Parathyroid adenoma (tissue), 2 donors: ENCODE measurements at regions not wholly inside any gene's neighbourhood (a gene's known extent, or its start where the extent isn't known, plus 50 kb on each side); places are given as distances from the start of the nearest gene placed in this dataset.

Experiments used
- H2AFZ ChIP-seq: fragments of 300-600 bp; sonication (generic); one replicate; pipeline ENCODE4 v1.7.0; 2017; ENCODE audit warnings: antibody characterized with exemption, mild to moderate bottlenecking
- H3K27ac ChIP-seq: fragments of 300-600 bp; sonication (generic); one replicate; pipeline ENCODE4 v1.7.0; 2017
- H3K27me3 ChIP-seq: fragments of 300-600 bp; sonication (generic); one replicate; pipeline ENCODE4 v1.7.0; 2017; ENCODE audit warnings: low read length; ENCODE audit not compliant: control insufficient read depth, insufficient read depth
- H3K36me3 ChIP-seq: fragments of 300-600 bp; sonication (generic); one replicate; pipeline ENCODE4 v1.7.0; 2017; ENCODE audit warnings: low read length; ENCODE audit not compliant: control insufficient read depth, insufficient read depth
- H3K4me1 ChIP-seq: fragments of 300-600 bp; sonication (generic); one replicate; pipeline ENCODE4 v1.7.0; 2017; ENCODE audit warnings: control low read depth
- H3K4me2 ChIP-seq: fragments of 300-600 bp; sonication (generic); one replicate; pipeline ENCODE4 v1.7.0; 2017; ENCODE audit warnings: low read length
- H3K4me3 ChIP-seq: fragments of 300-600 bp; sonication (generic); one replicate; pipeline ENCODE4 v1.7.0; 2017; ENCODE audit warnings: low read depth, low read length
- H3K79me2 ChIP-seq: fragments of 300-600 bp; sonication (generic); one replicate; pipeline ENCODE4 v1.7.0; 2017; ENCODE audit warnings: control low read depth
- H3K9ac ChIP-seq: fragments of 300-600 bp; sonication (generic); one replicate; pipeline ENCODE4 v1.7.0; 2017; ENCODE audit warnings: mild to moderate bottlenecking
- H3K9me3 ChIP-seq: fragments of 300-600 bp; sonication (generic); one replicate; pipeline ENCODE4 v1.7.0; 2017; ENCODE audit warnings: low read length; ENCODE audit not compliant: control insufficient read depth
- TF ChIP-seq, protein P1 (sequence below): fragments of 300-600 bp; sonication (generic); IDR thresholded peaks from one replicate; pipeline ENCODE4 v1.7.0; 2017; ENCODE audit warnings: antibody characterized with exemption, mild to moderate bottlenecking
- donor health status: primary hyperparathyroidism.

DNA sequence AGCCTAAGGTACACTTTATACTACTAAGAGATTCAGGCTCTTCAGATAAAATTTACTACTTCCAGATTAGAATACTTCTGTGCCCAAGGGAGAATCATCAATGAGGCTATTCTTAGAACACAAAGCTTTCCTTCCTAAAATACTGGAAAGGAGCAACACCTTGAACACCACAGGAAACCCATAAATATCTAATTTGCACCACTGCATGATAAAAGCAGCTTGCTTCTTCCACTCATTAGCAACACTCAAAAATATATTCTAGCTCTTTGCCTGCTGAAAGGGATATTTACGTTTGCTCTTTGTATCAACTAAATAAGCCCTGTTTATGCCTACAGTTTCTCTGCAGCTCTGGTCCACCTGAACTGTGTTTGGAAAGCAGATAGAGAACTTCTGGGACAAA is 284.3 kb downstream of the RWDD3 start:
- Histone ChIP-seq H2AFZ (no peak overlapping the region), H3K27me3 (no peaks in the 10 kb centered on the region), H3K79me2 (no peaks in the 10 kb centered on the region), H3K9ac (no peak overlapping the region), H3K27ac (no peak overlapping the region), H3K36me3 (no peaks in the 10 kb centered on the region), H3K4me3 (no peak overlapping the region), H3K4me1 (no peaks in the 10 kb centered on the region), H3K9me3 (no peaks in the 10 kb centered on the region), H3K4me2 (no peak overlapping the region)
- TF ChIP-seq, protein P1, sequence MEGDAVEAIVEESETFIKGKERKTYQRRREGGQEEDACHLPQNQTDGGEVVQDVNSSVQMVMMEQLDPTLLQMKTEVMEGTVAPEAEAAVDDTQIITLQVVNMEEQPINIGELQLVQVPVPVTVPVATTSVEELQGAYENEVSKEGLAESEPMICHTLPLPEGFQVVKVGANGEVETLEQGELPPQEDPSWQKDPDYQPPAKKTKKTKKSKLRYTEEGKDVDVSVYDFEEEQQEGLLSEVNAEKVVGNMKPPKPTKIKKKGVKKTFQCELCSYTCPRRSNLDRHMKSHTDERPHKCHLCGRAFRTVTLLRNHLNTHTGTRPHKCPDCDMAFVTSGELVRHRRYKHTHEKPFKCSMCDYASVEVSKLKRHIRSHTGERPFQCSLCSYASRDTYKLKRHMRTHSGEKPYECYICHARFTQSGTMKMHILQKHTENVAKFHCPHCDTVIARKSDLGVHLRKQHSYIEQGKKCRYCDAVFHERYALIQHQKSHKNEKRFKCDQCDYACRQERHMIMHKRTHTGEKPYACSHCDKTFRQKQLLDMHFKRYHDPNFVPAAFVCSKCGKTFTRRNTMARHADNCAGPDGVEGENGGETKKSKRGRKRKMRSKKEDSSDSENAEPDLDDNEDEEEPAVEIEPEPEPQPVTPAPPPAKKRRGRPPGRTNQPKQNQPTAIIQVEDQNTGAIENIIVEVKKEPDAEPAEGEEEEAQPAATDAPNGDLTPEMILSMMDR: no peak

DNA sequence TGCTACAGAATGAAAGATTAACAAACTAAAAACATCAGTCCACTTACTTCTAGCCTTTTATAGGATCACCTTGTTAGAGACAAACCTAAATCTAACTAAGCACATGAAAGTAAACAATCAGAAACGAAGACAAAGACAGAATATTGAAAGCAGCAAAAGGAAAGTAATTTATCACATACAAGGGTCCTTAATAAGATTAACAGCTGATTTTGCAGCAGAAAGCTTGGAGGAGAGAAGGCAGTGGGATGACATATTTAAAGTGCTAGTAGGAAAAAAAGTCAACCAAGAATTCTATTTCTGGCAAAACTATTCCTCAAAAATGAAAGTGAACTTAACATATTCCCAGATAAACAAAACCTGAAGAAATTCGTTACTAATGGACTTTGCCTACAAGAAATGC is 286.4 kb downstream of the RWDD3 start:
- no peaks in the 10 kb centered on the region for H3K9me3 ChIP-seq
- TF ChIP-seq, protein P1: no peak
- no peaks in the 10 kb centered on the region for H3K27me3 ChIP-seq
- no peaks in the 10 kb centered on the region for H3K36me3 ChIP-seq
- no peak overlapping the region for H3K4me3 ChIP-seq
- no peaks in the 10 kb centered on the region for H3K79me2 ChIP-seq
- H3K9ac ChIP-seq: no peak overlapping the region
- no peaks in the 10 kb centered on the region for H3K4me1 ChIP-seq
- no peak overlapping the region for H2AFZ ChIP-seq
- no peak overlapping the region for H3K27ac ChIP-seq
- no peak overlapping the region for H3K4me2 ChIP-seq

GRCh38 chr1:95532335-95532734 is 298.3 kb downstream of the RWDD3 start:
- Histone ChIP-seq H3K27ac (no peak overlapping the region), H3K27me3 (no peaks in the 10 kb centered on the region), H3K4me1 (no peaks in the 10 kb centered on the region), H3K4me3 (no peak overlapping the region), H3K9me3 (no peaks in the 10 kb centered on the region), H3K9ac (no peak overlapping the region), H3K4me2 (no peak overlapping the region), H3K36me3 (no peaks in the 10 kb centered on the region), H2AFZ (no peak overlapping the region), H3K79me2 (no peaks in the 10 kb centered on the region)
- TF ChIP-seq, protein P1: no peak

- H3K9me3 ChIP-seq: no peaks in the 10 kb centered on the region
- no peak overlapping the region for H3K4me2 ChIP-seq
- H3K4me1 ChIP-seq: no peaks in the 10 kb centered on the region
- no peak overlapping the region for H3K27ac ChIP-seq
- no peaks in the 10 kb centered on the region for H3K27me3 ChIP-seq
- no peaks in the 10 kb centered on the region for H3K79me2 ChIP-seq
- H3K36me3 ChIP-seq: no peaks in the 10 kb centered on the region
- TF ChIP-seq, protein P1: no peak
- H3K4me3 ChIP-seq: no peak overlapping the region
- no peak overlapping the region for H2AFZ ChIP-seq
- H3K9ac ChIP-seq: no peak overlapping the region
Measured at GRCh38 chr1:95534985-95535384, 301.0 kb downstream of the RWDD3 start.

DNA sequence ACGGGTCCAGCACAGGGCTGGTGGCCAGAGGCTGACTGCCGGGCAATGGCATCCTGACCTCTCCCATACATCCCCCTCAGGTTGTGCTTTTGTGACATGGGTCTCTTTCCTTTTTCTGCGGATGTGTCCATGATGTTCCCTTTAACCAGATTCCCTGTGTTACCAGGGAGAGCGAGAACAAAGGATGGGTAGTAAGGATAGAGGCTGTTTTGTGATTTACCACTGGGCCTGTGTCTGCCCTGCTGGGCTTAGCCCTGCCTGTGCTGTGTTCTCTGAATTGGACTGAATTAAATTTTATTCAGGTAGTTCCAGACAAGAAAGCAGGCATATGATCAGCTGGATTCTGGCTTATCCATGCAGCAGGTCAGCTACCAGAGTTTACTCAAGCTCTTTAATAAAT is 301.6 kb downstream of the RWDD3 start:
- no peak overlapping the region for H2AFZ ChIP-seq
- no peaks in the 10 kb centered on the region for H3K27me3 ChIP-seq
- H3K27ac ChIP-seq: no peak overlapping the region
- H3K79me2 ChIP-seq: no peaks in the 10 kb centered on the region
- H3K9me3 ChIP-seq: no peaks in the 10 kb centered on the region
- no peak overlapping the region for H3K4me2 ChIP-seq
- H3K36me3 ChIP-seq: no peaks in the 10 kb centered on the region
- TF ChIP-seq, protein P1: no peak
- no peaks in the 10 kb centered on the region for H3K4me1 ChIP-seq
- no peak overlapping the region for H3K9ac ChIP-seq
- H3K4me3 ChIP-seq: no peak overlapping the region
